ENCODE measurements at regions not wholly inside any gene's neighbourhood (a gene's known extent, or its start where the extent isn't known, plus 50 kb on each side); places are given as distances from the start of the nearest gene placed in this dataset.

- DNase-seq, result no peak
These were observed 637.6 kb upstream of the IGFBP3 start for GRCh38 chr7:46558482-46559193.

GRCh38 chr7:46557781-46558180, 636.7 kb upstream of the IGFBP3 start:
- no peak for DNase-seq

GRCh38 chr7:46557295-46557711, 636.2 kb upstream of the IGFBP3 start:
- no peak for DNase-seq

- no peak for DNase-seq
These were observed 633.8 kb upstream of the IGFBP3 start for GRCh38 chr7:46554688-46555422.

GRCh38 chr7:46551603-46552002, 630.5 kb upstream of the IGFBP3 start:
- DNase-seq, result no peak

GRCh38 chr7:46550864-46551263, 629.8 kb upstream of the IGFBP3 start:
- no peak for DNase-seq

GRCh38 chr7:46549892-46550639, 629.0 kb upstream of the IGFBP3 start:
- DNase-seq, result no peak

GRCh38 chr7:46549347-46549746, 628.3 kb upstream of the IGFBP3 start:
- DNase-seq, result no peak

GRCh38 chr7:46547044-46547443, 626.0 kb upstream of the IGFBP3 start:
- DNase-seq, result no peak

GRCh38 chr7:46545790-46546189, 624.7 kb upstream of the IGFBP3 start:
- DNase-seq, result no peak

GRCh38 chr7:46544396-46545008, 623.4 kb upstream of the IGFBP3 start:
- no peak for DNase-seq

GRCh38 chr7:46542076-46542475, 621.0 kb upstream of the IGFBP3 start:
- DNase-seq, result no peak

GRCh38 chr7:46539892-46540483, 618.9 kb upstream of the IGFBP3 start:
- no peak for DNase-seq

GRCh38 chr7:46537191-46537905, 616.3 kb upstream of the IGFBP3 start:
- DNase-seq, result no peak

- DNase-seq, result no peak
These were observed 613.9 kb upstream of the IGFBP3 start for GRCh38 chr7:46534664-46535588.

- no peak for DNase-seq
These were observed 612.9 kb upstream of the IGFBP3 start for GRCh38 chr7:46533946-46534345.

GRCh38 chr7:46532571-46532970, 611.5 kb upstream of the IGFBP3 start:
- DNase-seq, result no peak

- no peak for DNase-seq
These were observed 609.1 kb upstream of the IGFBP3 start for GRCh38 chr7:46530081-46530750.

GRCh38 chr7:46527360-46527759, 606.3 kb upstream of the IGFBP3 start:
- no peak for DNase-seq

- no peak for DNase-seq
These were observed 604.8 kb upstream of the IGFBP3 start for GRCh38 chr7:46525876-46526275.

GRCh38 chr7:46524350-46524749, 603.3 kb upstream of the IGFBP3 start:
- no peak for DNase-seq
